ENCODE measurements at regions not wholly inside any gene's neighbourhood (a gene's known extent, or its start where the extent isn't known, plus 50 kb on each side); places are given as distances from the start of the nearest gene placed in this dataset.
A peak's percentile ranks its signal among the peaks of the same experiment; 100 is the strongest.
"Not testable (repeated sequence)": the region's sequence is repeated elsewhere in the genome, so short reads cannot be mapped to it uniquely, and the experiment has no call there.

GRCh38 chr5:58357799-58358500, 101.9 kb downstream of the PLK2 start:
- no peak for DNase-seq (ENCODE audit: low spot score)

- DNase-seq (ENCODE audit: low spot score) = peak; percentile 3
These were observed 102.8 kb downstream of the PLK2 start for GRCh38 chr5:58357121-58357520.

- DNase-seq (ENCODE audit: low spot score) = no peak
These were observed 103.2 kb downstream of the PLK2 start for GRCh38 chr5:58356662-58357061.

- no peak for DNase-seq (ENCODE audit: low spot score)
These were observed 105.1 kb downstream of the PLK2 start for GRCh38 chr5:58354827-58355226.

- DNase-seq (ENCODE audit: low spot score) = no peak
These were observed 105.9 kb downstream of the PLK2 start for GRCh38 chr5:58353992-58354391.

- DNase-seq (ENCODE audit: low spot score) = no peak
These were observed 108.7 kb downstream of the PLK2 start for GRCh38 chr5:58351190-58351589.

GRCh38 chr5:58348996-58349728, 110.7 kb downstream of the PLK2 start:
- no peak for DNase-seq (ENCODE audit: low spot score)

GRCh38 chr5:58346041-58346440, 113.8 kb downstream of the PLK2 start:
- no peak for DNase-seq (ENCODE audit: low spot score)

GRCh38 chr5:58341476-58341875, 118.4 kb downstream of the PLK2 start:
- no peak for DNase-seq (ENCODE audit: low spot score)

- DNase-seq (ENCODE audit: low spot score) = no peak
These were observed 124.4 kb downstream of the PLK2 start for GRCh38 chr5:58335518-58335917.

GRCh38 chr5:58334035-58334434, 125.9 kb downstream of the PLK2 start:
- DNase-seq (ENCODE audit: low spot score) = no peak

- DNase-seq (ENCODE audit: low spot score) = no peak
These were observed 129.1 kb downstream of the PLK2 start for GRCh38 chr5:58330781-58331180.

GRCh38 chr5:58327289-58327688, 132.6 kb downstream of the PLK2 start:
- DNase-seq (ENCODE audit: low spot score) = no peak

- no peak for DNase-seq (ENCODE audit: low spot score)
These were observed 133.9 kb downstream of the PLK2 start for GRCh38 chr5:58326022-58326421.

GRCh38 chr5:58322453-58322852, 137.4 kb downstream of the PLK2 start:
- peak; percentile 10 for DNase-seq (ENCODE audit: low spot score)

- no peak for DNase-seq (ENCODE audit: low spot score)
These were observed 141.4 kb downstream of the PLK2 start for GRCh38 chr5:58318468-58318867.

- DNase-seq (ENCODE audit: low spot score) = no peak
These were observed 142.1 kb downstream of the PLK2 start for GRCh38 chr5:58317808-58318207.

- DNase-seq (ENCODE audit: low spot score) = no peak
These were observed 142.9 kb downstream of the PLK2 start for GRCh38 chr5:58317009-58317408.

GRCh38 chr5:58315794-58316193, 144.1 kb downstream of the PLK2 start:
- DNase-seq (ENCODE audit: low spot score) = no peak

- no peak for DNase-seq (ENCODE audit: low spot score)
These were observed 145.3 kb downstream of the PLK2 start for GRCh38 chr5:58314356-58315210.

GRCh38 chr5:58312299-58312698, 147.6 kb downstream of the PLK2 start:
- DNase-seq (ENCODE audit: low spot score) = no peak

GRCh38 chr5:58311526-58311925, 148.4 kb downstream of the PLK2 start:
- no peak for DNase-seq (ENCODE audit: low spot score)

GRCh38 chr5:58308384-58308783, 151.5 kb downstream of the PLK2 start:
- not testable (repeated sequence) for DNase-seq (ENCODE audit: low spot score)
